ENCODE measurements at regions not wholly inside any gene's neighbourhood (a gene's known extent, or its start where the extent isn't known, plus 50 kb on each side); places are given as distances from the start of the nearest gene placed in this dataset.

- Histone ChIP-seq H3K9me3 (replicated peaks; ENCODE audit: control insufficient read depth, insufficient read depth, low read length) (no peaks in the 10 kb centered on the region), H2AFZ (ENCODE audit: control insufficient read depth, low read depth, low read length) (no peak overlapping the region), H4K20me1 (ENCODE audit: control insufficient read depth, insufficient read depth) (no peaks in the 10 kb centered on the region), H3K27ac (ENCODE audit: control insufficient read depth, insufficient read depth) (no peak overlapping the region), H3K79me2 (ENCODE audit: control insufficient read depth, insufficient read depth, low read length) (no peaks in the 10 kb centered on the region), H3K4me2 (ENCODE audit: control insufficient read depth, insufficient read depth) (no peak overlapping the region), H3K36me3 (ENCODE audit: control insufficient read depth in 2 of 2, insufficient read depth in 2 of 2, low read length in 1 of 2) (no peaks in the 10 kb centered on the region), H3K27me3 (replicated peaks in 1 of 2; ENCODE audit: control insufficient read depth in 2 of 2, insufficient read depth in 2 of 2, low read length in 1 of 2) (peaks cover 0 to 3% of the 10 kb centered on the region in 2 experiments; a peak in 1 of 4 replicates), H3K4me1 (ENCODE audit: control insufficient read depth, insufficient read depth, low read length) (no peaks in the 10 kb centered on the region), H3K4me3 (no peak overlapping the region), H3K9ac (ENCODE audit: control insufficient read depth, insufficient read depth, low read length) (no peak overlapping the region)
- RAD21 ChIA-PET (ENCODE audit: unreplicated experiment), result no interaction called here
- DNase-seq (ENCODE audit: low read depth, low spot score) (no peak), ATAC-seq (no peak), FAIRE-seq (no peak)
- TF ChIP-seq ATF7 (IDR thresholded peaks at IDR 0.05; ENCODE audit: low read depth) (no peak), USF1 (IDR thresholded peaks at IDR 0.05; ENCODE audit: borderline replicate concordance, extremely low read length, insufficient read depth, low read depth, low read length) (no peak), KLF5 (IDR thresholded peaks at IDR 0.05; ENCODE audit: partially characterized antibody) (no peak), SREBF1 (IDR thresholded peaks at IDR 0.05; ENCODE audit: low read length) (no peak), ELK1 (IDR thresholded peaks at IDR 0.05; ENCODE audit: low read depth, low read length) (no peak), NFYA (IDR thresholded peaks at IDR 0.05; ENCODE audit: borderline replicate concordance, low read depth, low read length) (no peak), BHLHE40 (IDR thresholded peaks at IDR 0.05; ENCODE audit: borderline replicate concordance in 1 of 2, low read depth in 2 of 2, low read length in 1 of 2) (no peak), PAX8 (IDR thresholded peaks at IDR 0.05) (no peak), FOXK2 (IDR thresholded peaks at IDR 0.05) (no peak), PML (IDR thresholded peaks at IDR 0.05; ENCODE audit: low read length) (no peak)
- in situ Hi-C loops (cut with MboI), result no loop called here
- CTCF ChIA-PET, result no interaction called here
- SMC1A ChIA-PET (ENCODE audit: uncharacterized antibody, unreplicated experiment), result no interaction called here
- BruUV-seq (replicated peaks), result no TSS peak
- POLR2A ChIA-PET, result no interaction called here
- 86% methylated on average over 1 of the region's 1 CpG for WGBS (ENCODE audit: insufficient coverage, insufficient replicate concordance, low lambda C conversion rate, missing lambda C conversion rate)
- intact Hi-C loops (cut with micrococcal nuclease; ENCODE audit: unreplicated experiment), result no loop called here
These were observed 112.3 kb upstream of the TSPAN2 start for GRCh38 chr1:115201598-115201997.

Measured in GM12878 (cell line).